ENCODE measurements at regions not wholly inside any gene's neighbourhood (a gene's known extent, or its start where the extent isn't known, plus 50 kb on each side); places are given as distances from the start of the nearest gene placed in this dataset.
A peak's percentile ranks its signal among the peaks of the same experiment; 100 is the strongest.
"Not testable (repeated sequence)": the region's sequence is repeated elsewhere in the genome, so short reads cannot be mapped to it uniquely, and the experiment has no call there.

DNA sequence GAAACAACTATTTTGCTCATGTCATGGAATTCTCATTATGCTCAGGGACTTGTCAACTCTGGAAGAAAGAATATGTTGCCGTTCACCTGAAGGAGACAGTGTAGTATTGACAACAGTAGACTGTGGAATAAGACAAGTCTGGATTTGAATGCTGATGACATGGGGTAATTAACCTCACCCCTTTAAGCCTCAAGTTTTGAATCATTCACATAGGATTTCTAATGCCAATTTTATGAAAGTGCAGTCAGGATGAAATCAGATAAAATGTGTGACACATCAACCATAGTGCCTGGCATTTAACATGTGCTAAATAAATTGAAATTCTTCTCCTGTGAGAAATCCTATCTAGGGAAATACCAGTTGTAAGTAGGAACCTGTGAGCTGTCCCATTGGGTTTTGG, 305.8 kb downstream of the KIF20B start:
- peak; percentile 87 for DNase-seq (ENCODE audit: low read depth)

GRCh38 chr10:90011281-90011680, 309.9 kb downstream of the KIF20B start:
- not testable (repeated sequence) for H3K27ac Mint-ChIP-seq (ENCODE audit: unreplicated experiment); H3K4me1 Mint-ChIP-seq (ENCODE audit: low read depth, unreplicated experiment); H3K79me2 ChIP-seq (ENCODE audit: insufficient read depth, low read length); H3K4me3 Mint-ChIP-seq (ENCODE audit: unreplicated experiment); H3K4me3 ChIP-seq (ENCODE audit: insufficient read depth, low read depth, low read length); H3K9me3 Mint-ChIP-seq (ENCODE audit: unreplicated experiment); H3K36me3 ChIP-seq (ENCODE audit: insufficient read depth, low read length); H3K36me3 Mint-ChIP-seq (ENCODE audit: low read depth, unreplicated experiment); DNase-seq (ENCODE audit: low read depth); H2AFZ ChIP-seq (ENCODE audit: low read depth, low read length); H3K9ac ChIP-seq (ENCODE audit: low read length); H3K9me3 ChIP-seq (ENCODE audit: insufficient read depth, low read depth, low read length); H4K20me1 ChIP-seq (ENCODE audit: insufficient read depth, low read length); H3K4me1 ChIP-seq (ENCODE audit: insufficient read depth, low read length); H3K4me2 ChIP-seq (ENCODE audit: low read length); H3K27ac ChIP-seq (ENCODE audit: low read depth, low read length); H3K27me3 ChIP-seq (ENCODE audit: insufficient read depth, low read length); H3K27me3 Mint-ChIP-seq (ENCODE audit: low read depth, unreplicated experiment); FAIRE-seq

More for the DNA sequence above, 305.8 kb downstream of the KIF20B start:
- Mint-ChIP-seq H3K27ac (ENCODE audit: unreplicated experiment) (no peak overlapping the region), H3K36me3 (ENCODE audit: low read depth, unreplicated experiment) (no peaks in the 10 kb centered on the region), H3K27me3 (ENCODE audit: low read depth, unreplicated experiment) (peaks cover 1% of the 10 kb centered on the region), H3K4me1 (ENCODE audit: low read depth, unreplicated experiment) (no peaks in the 10 kb centered on the region), H3K4me3 (ENCODE audit: unreplicated experiment) (no peak overlapping the region), H3K9me3 (ENCODE audit: unreplicated experiment) (no peaks in the 10 kb centered on the region)
- no peak overlapping the region for H3K9ac ChIP-seq (ENCODE audit: low read length)
- no peak overlapping the region for H2AFZ ChIP-seq (ENCODE audit: low read depth, low read length)
- FAIRE-seq: no peak
- H3K27ac ChIP-seq (ENCODE audit: low read depth, low read length): no peak overlapping the region
- H3K4me3 ChIP-seq (ENCODE audit: insufficient read depth, low read depth, low read length): no peak overlapping the region
- no peaks in the 10 kb centered on the region for H3K27me3 ChIP-seq (ENCODE audit: insufficient read depth, low read length)
- no peaks in the 10 kb centered on the region for H3K4me1 ChIP-seq (ENCODE audit: insufficient read depth, low read length)
- H4K20me1 ChIP-seq (ENCODE audit: insufficient read depth, low read length): no peaks in the 10 kb centered on the region
- no peaks in the 10 kb centered on the region for H3K36me3 ChIP-seq (ENCODE audit: insufficient read depth, low read length)
- no peaks in the 10 kb centered on the region for H3K79me2 ChIP-seq (ENCODE audit: insufficient read depth, low read length)
- H3K4me2 ChIP-seq (ENCODE audit: low read length): no peak overlapping the region
- no peak for TF ChIP-seq EZH2 (IDR thresholded peaks at IDR 0.05; ENCODE audit: insufficient read depth, low read length)
- no peak for TF ChIP-seq CTCF (IDR thresholded peaks at IDR 0.05; ENCODE audit: insufficient read depth, low read depth, low read length)
- H3K9me3 ChIP-seq (ENCODE audit: insufficient read depth, low read depth, low read length): no peaks in the 10 kb centered on the region

- no peak overlapping the region for H3K27ac Mint-ChIP-seq (ENCODE audit: unreplicated experiment)
- no peaks in the 10 kb centered on the region for H3K9me3 Mint-ChIP-seq (ENCODE audit: unreplicated experiment)
- no peak overlapping the region for H3K9ac ChIP-seq (ENCODE audit: low read length)
- DNase-seq (ENCODE audit: low read depth) (no peak), FAIRE-seq (no peak)
- no peaks in the 10 kb centered on the region for H3K79me2 ChIP-seq (ENCODE audit: insufficient read depth, low read length)
- H3K4me1 Mint-ChIP-seq (ENCODE audit: low read depth, unreplicated experiment): no peaks in the 10 kb centered on the region
- H3K27ac ChIP-seq (ENCODE audit: low read depth, low read length): no peak overlapping the region
- no peak overlapping the region for H3K4me2 ChIP-seq (ENCODE audit: low read length)
- H3K36me3 Mint-ChIP-seq (ENCODE audit: low read depth, unreplicated experiment): no peaks in the 10 kb centered on the region
- H4K20me1 ChIP-seq (ENCODE audit: insufficient read depth, low read length): no peaks in the 10 kb centered on the region
- no peak overlapping the region for H3K4me3 ChIP-seq (ENCODE audit: insufficient read depth, low read depth, low read length)
- H3K4me3 Mint-ChIP-seq (ENCODE audit: unreplicated experiment): no peak overlapping the region
- H3K4me1 ChIP-seq (ENCODE audit: insufficient read depth, low read length): no peaks in the 10 kb centered on the region
- H3K9me3 ChIP-seq (ENCODE audit: insufficient read depth, low read depth, low read length): no peaks in the 10 kb centered on the region
- H2AFZ ChIP-seq (ENCODE audit: low read depth, low read length): no peak overlapping the region
- H3K27me3 Mint-ChIP-seq (ENCODE audit: low read depth, unreplicated experiment): no peaks in the 10 kb centered on the region
- no peaks in the 10 kb centered on the region for H3K36me3 ChIP-seq (ENCODE audit: insufficient read depth, low read length)
- TF ChIP-seq EZH2 (IDR thresholded peaks at IDR 0.05; ENCODE audit: insufficient read depth, low read length): no peak
- no peak for TF ChIP-seq CTCF (IDR thresholded peaks at IDR 0.05; ENCODE audit: insufficient read depth, low read depth, low read length)
- no peaks in the 10 kb centered on the region for H3K27me3 ChIP-seq (ENCODE audit: insufficient read depth, low read length)
Observed at GRCh38 chr10:90018819-90019218, 317.4 kb downstream of the KIF20B start.
